ENCODE measurements at regions not wholly inside any gene's neighbourhood (a gene's known extent, or its start where the extent isn't known, plus 50 kb on each side); places are given as distances from the start of the nearest gene placed in this dataset. TPM values are rescaled to one million over a fixed set of nuclear protein-coding genes. Genes with fewer than 3 reads are reported as not detected.

DNA sequence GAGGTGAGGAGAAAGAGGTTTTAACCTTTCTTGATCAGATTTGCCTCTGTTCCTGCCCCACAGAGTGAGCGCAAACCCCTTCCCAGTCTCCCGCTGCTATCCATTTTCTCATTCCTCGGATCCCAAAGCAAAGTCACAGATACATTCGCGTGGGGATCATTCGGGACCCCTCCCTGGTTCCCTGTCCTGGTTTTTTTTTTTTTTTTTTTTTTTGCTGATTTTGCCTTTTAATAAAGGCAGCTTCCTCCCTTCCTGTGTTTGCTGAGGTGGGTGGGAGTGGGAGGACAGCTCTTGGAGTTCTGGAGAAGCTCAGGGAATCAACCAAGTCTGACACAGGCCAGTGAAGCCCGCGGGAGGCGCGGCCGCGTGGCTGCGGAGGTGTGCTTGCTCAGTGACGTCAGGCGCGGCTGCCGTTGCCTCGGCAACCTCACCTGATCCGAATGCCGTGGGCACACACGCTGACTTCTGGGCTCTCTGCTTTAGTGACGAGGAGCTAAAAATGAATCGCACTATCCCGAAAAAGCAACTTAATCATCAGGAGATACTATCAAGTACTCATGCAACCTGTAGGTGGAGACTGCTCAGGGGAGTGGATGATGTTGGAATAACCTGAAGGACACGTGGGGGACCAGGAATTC lies 106.4 kb downstream of the TBX19 start:
- no peak for DNase-seq

DNA sequence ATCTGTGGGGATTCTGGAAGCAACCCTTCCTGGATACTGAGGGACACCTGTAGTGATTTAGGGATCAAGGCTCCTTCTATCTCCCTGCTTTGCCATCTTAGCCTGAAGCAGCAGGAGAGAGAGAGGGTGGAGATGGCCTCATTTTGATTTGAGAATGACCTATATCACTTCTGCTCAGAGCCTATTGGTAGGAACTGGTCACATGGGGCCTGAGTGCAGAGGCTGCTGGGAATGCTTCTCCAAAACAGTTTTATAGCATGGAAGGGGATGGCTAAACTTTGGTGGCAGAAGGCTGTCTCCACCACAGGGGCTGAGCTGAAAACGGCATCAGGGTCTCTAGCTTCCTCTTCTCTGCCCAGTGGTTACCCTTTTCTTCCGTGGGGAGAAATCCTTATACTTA lies 105.8 kb downstream of the TBX19 start:
- DNase-seq, result no peak

DNA sequence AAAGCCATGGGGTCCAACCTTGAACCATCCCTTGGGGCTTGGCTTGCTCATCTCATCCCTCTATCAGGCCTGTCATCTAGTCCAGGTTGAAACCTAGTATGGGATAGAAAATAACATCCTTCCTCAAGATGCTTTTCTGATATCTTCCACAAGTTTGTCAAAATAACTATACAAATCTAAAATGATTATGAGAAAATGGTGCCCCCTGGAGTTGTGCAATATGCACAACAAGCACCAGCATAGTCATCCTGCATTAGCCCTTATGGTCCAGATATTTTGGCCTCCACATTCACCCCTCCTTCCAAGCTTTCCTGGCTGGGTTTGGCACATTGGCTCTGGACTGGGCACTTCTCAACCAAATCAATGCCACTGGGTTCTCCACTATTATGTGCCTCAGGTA lies 101.2 kb downstream of the TBX19 start:
- DNase-seq, result no peak

DNA sequence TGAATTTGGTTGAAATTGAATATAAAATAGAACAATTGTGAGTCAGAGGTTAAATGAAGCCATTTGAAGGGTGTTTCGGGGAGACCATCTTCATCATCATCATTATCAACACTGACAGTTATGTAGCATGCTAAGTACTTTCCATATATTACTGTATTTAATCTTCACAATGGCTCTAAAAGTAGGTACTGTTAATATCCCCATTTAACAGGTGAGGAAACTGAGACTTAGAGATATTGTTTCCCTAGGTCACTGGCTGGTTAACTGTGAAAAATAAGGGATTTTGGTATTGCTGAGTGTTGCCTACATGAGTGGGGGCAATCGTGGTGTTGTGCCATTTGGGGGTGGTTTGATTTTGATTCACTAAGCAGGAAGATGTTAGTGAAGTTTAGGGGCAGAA lies 100.3 kb downstream of the TBX19 start:
- no peak for DNase-seq

DNA sequence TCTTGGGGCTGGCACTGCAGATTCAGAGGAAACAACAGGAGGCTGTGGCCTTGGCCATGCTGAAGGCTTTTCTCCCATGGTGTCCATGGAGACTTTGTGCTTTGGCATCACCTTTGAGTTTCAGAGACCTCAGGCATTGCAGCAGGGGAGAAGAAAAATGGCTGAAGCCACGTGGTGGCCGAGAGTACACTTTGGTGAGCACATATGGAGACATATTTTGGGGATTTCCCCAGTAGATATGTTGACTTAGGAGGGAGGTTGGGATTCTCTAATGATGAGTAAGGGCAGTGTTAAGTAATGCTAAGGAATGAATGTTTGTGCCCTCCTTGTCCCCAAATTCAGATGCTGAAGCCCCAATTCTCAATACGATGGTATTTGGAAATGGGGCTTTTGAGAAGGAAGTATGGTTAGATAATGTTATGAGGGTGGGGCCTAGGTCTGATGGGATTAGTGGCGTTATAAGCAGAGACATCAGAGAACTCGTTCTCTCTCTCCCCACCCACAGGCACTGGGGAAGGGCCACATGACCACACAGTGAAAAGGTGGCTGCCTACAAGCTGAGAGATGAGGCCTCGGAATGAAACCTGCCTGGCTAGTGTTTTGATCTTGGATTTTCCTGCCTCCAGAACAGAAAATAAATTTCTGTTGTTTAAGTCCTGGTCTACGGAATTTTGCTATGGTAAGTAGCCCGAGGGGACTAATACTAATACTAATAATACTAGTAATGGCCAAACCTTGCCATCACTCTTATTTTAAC lies 98.6 kb downstream of the TBX19 start:
- no peak for DNase-seq

DNA sequence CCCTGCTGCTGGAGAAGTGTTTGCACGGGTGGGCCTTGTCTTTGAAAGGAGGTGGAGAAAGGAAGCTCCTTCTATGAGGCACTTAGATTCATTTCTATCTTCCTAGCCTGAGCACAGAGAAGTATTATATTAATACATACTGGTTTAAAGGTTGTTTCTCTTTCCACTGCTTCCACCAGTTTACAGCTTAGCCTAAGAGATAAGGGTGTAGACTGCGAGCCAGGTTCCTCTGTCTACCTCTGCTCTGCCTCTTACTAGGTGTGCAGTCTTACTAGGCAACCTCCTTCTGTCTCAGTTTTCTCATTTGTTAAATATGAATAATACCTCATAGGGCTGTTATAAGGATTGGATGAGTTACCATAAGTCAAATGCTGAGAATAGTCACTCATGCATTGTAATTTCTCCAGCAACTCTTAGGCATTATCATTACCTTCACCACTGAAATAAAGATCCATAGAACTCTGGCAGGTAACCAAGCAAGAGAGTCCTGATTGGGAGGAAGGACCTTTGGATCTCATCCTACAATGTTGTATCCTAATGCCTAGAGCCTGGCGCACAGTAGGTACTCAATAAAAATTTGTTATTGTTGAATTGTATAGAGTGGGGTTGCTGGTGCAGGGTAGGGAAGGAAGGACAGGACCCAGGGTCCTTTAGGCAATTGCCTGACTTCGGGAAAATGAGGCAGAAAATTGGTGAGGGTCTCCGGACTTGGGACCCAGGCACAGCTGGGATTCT lies 95.1 kb downstream of the TBX19 start:
- no peak for DNase-seq

DNA sequence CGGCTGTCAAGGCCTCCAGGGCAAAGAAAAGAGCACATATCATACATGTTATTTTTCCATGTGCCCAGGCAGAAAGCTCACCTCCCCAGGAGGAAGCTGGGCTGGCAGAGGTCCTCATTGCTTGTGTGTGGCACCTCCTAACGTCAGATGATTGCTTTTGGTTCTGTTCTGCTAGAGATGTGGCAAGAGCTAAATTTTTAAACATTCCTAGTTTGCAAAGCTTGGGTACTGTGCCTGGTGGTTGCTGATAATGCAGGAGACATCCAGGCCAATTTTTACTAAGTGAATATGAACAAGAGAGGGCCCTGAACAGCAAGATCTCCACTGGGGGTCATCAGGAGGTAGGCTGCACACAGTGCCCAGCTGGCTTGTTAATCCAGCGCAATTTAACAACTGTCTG lies 93.9 kb downstream of the TBX19 start:
- no peak for DNase-seq

DNA sequence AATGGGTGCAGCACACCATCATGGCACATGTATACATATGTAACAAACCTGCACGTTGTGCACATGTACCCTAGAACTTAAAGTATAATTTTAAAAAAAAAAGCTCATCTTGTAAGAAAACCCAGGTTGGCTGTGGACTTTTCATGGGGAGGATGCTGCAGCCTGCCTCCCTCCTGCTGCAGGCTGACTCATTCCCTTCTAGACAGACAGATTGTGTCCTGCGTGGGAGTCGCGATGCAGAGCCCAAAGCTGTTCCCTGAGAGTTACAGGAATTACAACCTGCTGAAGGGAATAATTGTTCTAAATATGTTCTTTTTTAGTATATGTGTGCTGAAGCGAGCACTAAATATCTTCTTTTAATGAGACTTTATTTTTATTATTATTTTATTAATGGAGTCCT lies 93.2 kb downstream of the TBX19 start:
- no peak for DNase-seq

DNA sequence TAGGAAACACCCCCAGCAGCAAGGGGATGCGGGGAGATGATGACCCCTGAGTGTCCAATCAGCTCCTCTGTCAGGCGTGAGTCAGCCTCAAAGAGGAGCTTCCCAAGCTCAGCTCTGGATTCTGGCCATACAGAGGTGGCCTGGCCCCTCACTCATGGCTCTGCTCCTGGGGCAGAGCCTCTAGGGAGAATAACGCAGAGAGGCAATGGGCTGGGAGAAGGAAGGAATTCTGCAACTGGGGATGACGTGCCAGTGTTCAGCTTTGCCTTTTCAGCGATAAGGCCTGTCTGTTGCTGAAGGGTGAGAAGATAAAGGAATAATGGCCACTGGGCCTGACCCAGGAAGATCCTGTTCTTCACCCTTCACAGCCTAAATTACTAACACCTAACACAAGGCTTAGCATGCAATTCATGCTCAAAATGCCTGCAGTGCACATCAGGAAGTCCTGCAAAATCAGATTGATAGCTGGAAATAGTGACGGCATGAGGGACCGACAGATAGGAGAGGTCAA lies 92.2 kb downstream of the TBX19 start:
- DNase-seq, result no peak

DNA sequence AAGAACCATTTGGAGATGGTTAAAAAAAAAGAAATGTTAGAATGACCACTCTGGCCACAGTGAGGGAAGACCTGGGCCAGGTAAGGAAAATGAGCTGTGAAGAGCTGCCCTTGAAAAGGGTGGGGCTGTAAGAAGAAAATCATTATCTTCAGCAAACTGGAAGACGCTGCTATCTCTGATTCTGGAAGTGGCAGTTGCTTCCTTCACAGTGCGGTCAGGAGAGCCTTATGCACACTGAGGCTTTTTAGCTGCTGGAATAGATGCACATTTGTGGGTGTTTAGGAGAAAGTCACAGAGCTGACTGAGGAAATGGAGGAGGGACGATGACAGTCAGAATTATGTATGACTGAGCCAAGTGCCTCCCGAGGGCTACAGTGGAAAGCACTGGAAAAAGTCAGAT lies 91.6 kb downstream of the TBX19 start:
- DNase-seq, result no peak

DNA sequence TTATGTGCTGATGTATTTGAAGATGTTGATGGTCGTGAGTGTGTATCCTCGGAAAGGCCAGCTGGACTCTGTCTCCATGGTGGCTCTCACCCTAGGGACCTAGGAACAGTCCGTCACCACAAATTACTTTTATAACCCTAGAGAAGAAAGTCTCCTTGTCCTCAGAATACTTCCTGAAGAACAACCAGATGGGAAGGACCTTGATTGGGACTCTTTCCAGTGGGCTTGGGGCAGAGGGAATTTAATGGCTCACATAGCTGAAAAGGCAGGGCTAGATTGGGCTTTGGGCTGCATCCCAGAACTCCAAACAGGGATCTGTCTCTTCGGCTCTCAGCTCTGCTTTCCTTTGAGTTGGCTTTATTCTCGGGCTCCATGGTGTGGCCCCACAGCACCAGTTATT lies 90.8 kb downstream of the TBX19 start:
- no peak for DNase-seq

DNA sequence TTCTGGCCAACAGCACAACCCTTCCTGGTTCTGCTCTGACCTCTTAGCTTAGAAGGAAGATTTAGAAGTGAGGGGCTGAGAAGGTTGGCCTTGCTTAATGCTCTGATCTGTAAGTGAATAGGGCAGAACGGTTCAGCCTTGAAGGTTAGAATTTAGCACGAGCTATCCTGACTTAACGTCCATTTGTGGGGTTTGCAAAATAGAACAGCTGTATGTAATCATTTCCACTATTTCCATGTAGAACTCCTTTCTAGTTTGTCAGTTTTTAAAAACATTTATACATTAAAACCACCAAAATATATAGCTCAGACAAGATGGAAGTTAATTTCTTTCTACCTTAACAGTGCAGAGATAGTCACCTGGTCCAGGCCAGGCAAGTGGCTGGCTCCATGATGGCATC lies 89.9 kb downstream of the TBX19 start:
- DNase-seq, result no peak

DNA sequence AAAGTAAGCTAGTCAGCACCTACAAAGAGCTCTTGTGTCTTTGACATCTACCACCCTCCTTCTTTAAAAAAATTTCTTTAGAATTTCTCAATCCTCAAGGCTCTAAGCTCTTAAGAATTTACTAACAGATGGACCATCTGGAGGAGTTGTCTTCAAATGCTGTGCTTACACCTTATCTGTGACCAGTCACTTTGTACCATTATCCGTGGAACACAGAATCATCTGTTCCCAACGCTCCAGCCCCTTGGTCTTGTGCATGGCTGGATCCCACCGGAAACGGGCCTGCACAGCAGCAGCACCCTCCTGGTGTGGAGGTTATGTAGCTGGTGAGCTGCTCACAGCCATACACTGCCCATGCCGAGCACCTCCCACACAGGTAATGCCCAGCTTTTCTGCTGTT lies 89.0 kb downstream of the TBX19 start:
- DNase-seq, result no peak

DNA sequence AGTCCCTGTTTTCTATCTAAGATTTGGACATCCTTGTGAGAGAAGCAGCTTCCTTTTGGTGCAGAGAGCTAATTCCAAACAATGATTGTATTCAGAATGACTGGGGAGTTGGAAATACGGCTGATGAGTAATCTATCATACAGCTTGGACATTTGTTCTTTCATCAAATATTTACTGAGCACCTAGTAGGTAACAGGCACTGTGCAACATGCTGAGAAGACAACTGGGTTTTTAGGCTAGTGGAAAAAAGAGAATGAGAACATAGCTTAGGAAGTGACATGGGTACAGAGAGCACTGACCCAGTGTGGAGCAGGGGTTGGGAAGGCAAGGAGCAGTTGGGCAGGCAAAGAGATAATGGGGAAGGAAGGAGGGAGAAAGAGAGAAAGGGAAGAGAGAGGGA lies 87.5 kb downstream of the TBX19 start:
- DNase-seq, result no peak

DNA sequence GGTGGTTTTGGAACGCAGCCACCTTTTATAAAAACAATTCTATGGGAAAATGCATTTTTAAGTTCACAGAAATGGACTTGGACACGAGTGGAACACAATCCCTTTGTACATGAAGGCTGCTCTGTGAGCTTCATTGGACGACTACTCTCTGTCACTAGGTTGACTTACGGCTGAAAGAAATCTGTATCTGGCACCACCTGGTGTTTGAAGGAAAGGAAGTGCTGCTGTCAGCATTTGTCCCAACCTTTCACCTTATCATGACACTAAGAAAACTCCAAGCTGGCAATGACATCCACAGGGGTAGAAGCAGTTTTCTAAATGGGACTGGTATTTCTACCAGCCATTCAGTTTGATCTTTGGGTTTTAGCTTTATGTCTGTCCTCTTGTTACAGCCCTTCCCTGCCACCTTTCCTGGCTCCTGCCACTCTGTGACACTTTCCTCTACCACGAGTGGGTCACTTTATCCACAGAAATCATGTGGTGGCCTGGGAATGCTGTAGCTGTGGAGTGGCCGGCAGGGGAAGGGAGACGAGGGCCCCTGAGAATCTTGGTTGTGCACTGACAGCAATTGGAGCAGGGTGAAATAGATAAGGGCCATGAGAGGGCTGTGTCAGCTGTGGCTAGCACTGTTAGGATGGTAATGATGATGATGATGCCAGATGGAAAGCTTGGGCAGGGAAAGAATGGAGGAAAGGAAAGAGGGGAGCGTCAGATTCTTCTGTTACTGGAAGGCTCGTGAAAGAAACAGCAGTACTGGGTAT lies 85.2 kb downstream of the TBX19 start:
- no peak for DNase-seq

Small RNA genes lying in the stretch of these regions (small RNA-seq; reads per million reads assigned to genes)
- not detected for gene MIR557 (ENCODE audit: low replicate concordance)

All from skin of body (tissue), 2 donors.